NB4 (cell line): ENCODE measurements at regions not wholly inside any gene's neighbourhood (a gene's known extent, or its start where the extent isn't known, plus 50 kb on each side); places are given as distances from the start of the nearest gene placed in this dataset.

ENCODE experiments used
- CTCF ChIP-seq: IDR thresholded peaks from one replicate; pipeline ENCODE4 v1.5.1; 2012; ENCODE audit warnings: low read depth, low read length
- POLR2A ChIP-seq: IDR thresholded peaks from 2 replicates; pipeline ENCODE4 v1.6.1; 2011; ENCODE audit warnings: mild to moderate bottlenecking; ENCODE audit not compliant: insufficient read length; ENCODE audit errors: extremely low read depth

GRCh38 chr21:21831036-21831435 is 832.8 kb downstream of the NCAM2 start:
- TF ChIP-seq CTCF: no peak
- no peak for TF ChIP-seq POLR2A
